Neutrophil (primary cell): ENCODE measurements at regions not wholly inside any gene's neighbourhood (a gene's known extent, or its start where the extent isn't known, plus 50 kb on each side); places are given as distances from the start of the nearest gene placed in this dataset.

Source experiments
- H3K27ac ChIP-seq: fragments of 200-600 bp; sonication (generic); 2 replicates; pipeline ENCODE4 v1.5.1; 2016; ENCODE audit warnings: mild to moderate bottlenecking, moderate library complexity
- H3K27me3 ChIP-seq: fragments of 200-600 bp; sonication (generic); 2 replicates; pipeline ENCODE4 v1.6.0; 2016; ENCODE audit warnings: mild to moderate bottlenecking
- H3K36me3 ChIP-seq: fragments of 200-600 bp; sonication (generic); 2 replicates; pipeline ENCODE4 v1.5.1; 2017
- H3K4me1 ChIP-seq, 2 experiments: fragments of 200-600 bp in 1 of 2; sonication (generic) in 1 of 2; 1 replicate in 1 of 2; 2 replicates in 1 of 2; pipeline versions ENCODE4 v1.5.1 to v1.6.1; 2013 to 2016; ENCODE audit warnings: low read depth in 1 of 2, low read length in 1 of 2, mild to moderate bottlenecking in 1 of 2, moderate library complexity in 1 of 2; ENCODE audit not compliant: control insufficient read depth in 1 of 2, insufficient read depth in 1 of 2
- H3K4me3 ChIP-seq, 2 experiments: fragments of 200-600 bp in 1 of 2; sonication (generic) in 1 of 2; 1 replicate in 1 of 2; 2 replicates in 1 of 2; pipeline ENCODE4 v1.5.1; 2013 to 2016; ENCODE audit warnings: low read depth in 1 of 2, low read length in 1 of 2, mild to moderate bottlenecking in 1 of 2, moderate library complexity in 1 of 2
- H3K9me3 ChIP-seq: fragments of 200-600 bp; sonication (generic); 2 replicates; pipeline ENCODE4 v1.5.1; 2016
- TF ChIP-seq, protein P1 (sequence below): fragments of 200-600 bp; sonication (generic); IDR thresholded peaks from 2 replicates; pipeline ENCODE4 v1.5.1; 2016; ENCODE audit warnings: antibody characterized with exemption

DNA sequence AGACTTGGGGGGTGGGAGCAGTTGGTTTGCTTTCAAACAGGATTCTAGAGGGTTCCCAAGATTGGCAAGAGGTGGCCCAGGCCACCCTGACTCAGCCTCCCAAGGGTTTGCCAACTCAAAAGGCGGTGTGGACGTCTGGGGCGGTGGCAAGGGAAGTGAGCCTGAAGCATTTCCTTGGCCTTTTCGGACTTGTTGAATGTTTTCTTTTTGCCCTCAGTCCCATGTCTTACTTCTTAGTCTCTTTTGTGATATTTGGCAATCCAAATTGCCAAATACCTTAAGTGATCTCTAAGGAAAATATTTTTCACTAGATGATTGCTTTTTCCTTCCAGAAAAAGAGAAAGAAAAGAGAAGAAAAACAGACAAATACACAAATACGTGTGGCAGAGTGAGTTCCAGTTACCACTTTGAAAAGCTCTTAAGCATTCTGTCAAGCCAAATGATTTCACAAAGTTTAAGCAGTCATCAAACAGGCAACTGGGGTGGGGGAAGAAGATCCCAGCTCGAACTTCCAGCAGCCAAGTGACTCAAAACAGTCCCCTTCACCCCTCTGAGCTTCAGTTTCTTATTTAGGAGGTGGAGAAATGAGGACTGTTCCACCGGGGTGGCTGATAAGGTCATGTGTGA is 374.6 kb upstream of the USP24 start:
- Histone ChIP-seq H3K27ac (no peak overlapping the region), H3K4me1 (no peaks in the 10 kb centered on the region), H3K36me3 (no peaks in the 10 kb centered on the region), H3K27me3 (no peaks in the 10 kb centered on the region), H3K4me3 (no peak overlapping the region), H3K9me3 (no peaks in the 10 kb centered on the region)
- TF ChIP-seq, protein P1, sequence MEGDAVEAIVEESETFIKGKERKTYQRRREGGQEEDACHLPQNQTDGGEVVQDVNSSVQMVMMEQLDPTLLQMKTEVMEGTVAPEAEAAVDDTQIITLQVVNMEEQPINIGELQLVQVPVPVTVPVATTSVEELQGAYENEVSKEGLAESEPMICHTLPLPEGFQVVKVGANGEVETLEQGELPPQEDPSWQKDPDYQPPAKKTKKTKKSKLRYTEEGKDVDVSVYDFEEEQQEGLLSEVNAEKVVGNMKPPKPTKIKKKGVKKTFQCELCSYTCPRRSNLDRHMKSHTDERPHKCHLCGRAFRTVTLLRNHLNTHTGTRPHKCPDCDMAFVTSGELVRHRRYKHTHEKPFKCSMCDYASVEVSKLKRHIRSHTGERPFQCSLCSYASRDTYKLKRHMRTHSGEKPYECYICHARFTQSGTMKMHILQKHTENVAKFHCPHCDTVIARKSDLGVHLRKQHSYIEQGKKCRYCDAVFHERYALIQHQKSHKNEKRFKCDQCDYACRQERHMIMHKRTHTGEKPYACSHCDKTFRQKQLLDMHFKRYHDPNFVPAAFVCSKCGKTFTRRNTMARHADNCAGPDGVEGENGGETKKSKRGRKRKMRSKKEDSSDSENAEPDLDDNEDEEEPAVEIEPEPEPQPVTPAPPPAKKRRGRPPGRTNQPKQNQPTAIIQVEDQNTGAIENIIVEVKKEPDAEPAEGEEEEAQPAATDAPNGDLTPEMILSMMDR, result no peak

DNA sequence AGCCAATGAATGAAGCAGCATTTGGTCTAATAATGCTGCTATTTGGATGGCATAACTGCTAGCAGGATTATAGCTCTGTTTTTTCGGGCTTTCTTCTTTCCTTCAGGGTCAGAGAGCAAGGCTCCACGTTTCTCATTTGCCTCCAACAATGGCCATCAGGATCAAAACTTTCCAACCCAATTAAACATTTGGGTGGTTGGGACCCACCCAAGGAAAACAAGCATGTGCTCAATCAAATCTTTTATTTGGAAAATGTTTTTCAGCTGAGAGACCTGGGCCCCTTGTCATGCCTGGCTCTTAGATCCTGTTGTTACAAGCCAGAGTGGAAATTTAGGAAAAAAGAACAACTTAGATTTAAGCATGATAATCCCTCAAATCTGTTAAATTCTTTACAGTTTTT is 373.1 kb upstream of the USP24 start:
- H3K9me3 ChIP-seq, result no peaks in the 10 kb centered on the region
- no peak overlapping the region for H3K4me3 ChIP-seq
- no peak overlapping the region for H3K27ac ChIP-seq
- H3K4me1 ChIP-seq, result no peaks in the 10 kb centered on the region
- no peaks in the 10 kb centered on the region for H3K27me3 ChIP-seq
- no peaks in the 10 kb centered on the region for H3K36me3 ChIP-seq
- TF ChIP-seq, protein P1, result no peak

DNA sequence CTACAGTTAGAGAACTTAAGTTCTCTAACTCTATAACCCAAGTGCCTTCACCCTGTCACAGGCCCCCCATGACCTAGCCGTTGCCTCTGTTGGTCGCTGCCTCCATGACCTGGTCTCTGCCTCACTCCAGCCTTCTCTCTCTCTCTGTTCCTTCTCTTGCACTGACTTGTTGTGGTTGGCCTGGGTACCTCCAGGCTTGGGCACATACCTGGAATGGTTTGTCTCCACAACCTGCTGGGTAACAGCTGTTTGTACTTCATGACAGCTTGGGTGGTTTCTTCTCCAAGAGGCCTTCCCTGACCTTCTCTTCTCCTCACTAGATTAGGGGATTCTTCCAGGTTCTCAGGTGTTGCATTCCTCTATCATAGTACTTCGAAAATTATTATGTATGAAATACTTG is 371.6 kb upstream of the USP24 start:
- no peaks in the 10 kb centered on the region for H3K27me3 ChIP-seq
- H3K27ac ChIP-seq, result no peak overlapping the region
- H3K4me3 ChIP-seq, result no peak overlapping the region
- no peaks in the 10 kb centered on the region for H3K4me1 ChIP-seq
- TF ChIP-seq, protein P1, result no peak
- H3K9me3 ChIP-seq, result no peaks in the 10 kb centered on the region
- no peaks in the 10 kb centered on the region for H3K36me3 ChIP-seq

DNA sequence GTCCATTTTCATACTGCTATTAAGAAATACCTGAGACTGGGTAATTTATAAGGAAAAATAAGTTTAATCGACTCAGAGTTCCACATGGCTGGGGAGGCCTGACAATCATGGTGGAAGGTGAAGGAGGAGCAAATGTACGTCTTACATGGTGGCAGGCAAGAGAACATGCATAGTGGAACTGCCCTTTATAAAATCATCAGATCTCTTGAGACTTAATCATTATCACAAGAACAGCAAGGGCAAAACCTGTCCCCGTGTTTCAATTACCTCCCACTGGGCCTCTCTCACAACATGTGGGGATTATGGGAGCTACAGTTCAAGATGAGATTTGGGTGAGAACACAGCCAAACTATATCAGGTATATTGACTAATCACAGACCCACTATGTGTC is 370.2 kb upstream of the USP24 start:
- Histone ChIP-seq H3K36me3 (no peaks in the 10 kb centered on the region), H3K4me3 (no peak overlapping the region), H3K27me3 (no peaks in the 10 kb centered on the region), H3K4me1 (no peaks in the 10 kb centered on the region), H3K9me3 (no peaks in the 10 kb centered on the region), H3K27ac (no peak overlapping the region)
- TF ChIP-seq, protein P1, result no peak

DNA sequence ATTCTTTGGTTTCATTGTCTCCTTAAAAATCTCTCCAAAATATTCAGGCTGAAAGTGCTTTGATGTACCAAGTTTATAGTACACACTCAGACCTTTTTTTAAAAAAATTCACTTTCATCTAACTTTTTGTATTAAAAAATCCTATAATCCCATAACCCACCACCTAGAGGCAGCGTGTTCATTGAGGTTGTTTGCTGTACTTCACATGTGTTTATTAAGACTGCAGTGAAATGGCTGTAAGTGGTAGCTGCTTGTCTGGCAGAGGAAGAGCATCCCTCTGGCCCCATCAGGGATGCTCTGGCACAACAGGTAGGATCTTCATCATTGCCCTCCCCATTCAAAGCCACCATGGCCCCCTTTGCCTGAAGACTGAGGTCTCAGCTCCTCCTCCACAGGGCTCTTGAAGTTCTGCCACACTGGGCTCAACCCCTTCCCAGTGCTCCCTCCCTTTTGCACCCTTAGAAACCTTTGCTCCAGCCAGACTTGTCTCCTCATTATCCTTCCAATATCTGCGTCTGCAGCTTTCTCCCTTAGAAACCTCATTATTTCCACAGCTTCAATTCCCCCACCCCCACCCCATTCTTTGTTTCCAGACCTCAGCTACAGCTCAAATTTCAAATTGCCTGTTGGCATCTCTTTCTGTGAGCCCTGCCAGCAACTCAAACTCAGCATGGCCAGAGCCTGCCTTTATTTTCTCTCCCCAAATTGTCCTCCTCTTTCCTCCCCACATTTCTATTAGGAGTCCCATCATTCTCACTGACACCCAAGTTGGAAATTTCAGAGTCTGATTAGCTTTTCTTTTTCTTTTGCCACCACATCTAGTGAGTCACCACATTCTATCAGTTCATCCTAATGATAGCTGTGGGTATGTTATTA is 369.6 kb upstream of the USP24 start:
- no peak overlapping the region for H3K4me3 ChIP-seq
- H3K36me3 ChIP-seq, result no peaks in the 10 kb centered on the region
- TF ChIP-seq, protein P1, result no peak
- no peaks in the 10 kb centered on the region for H3K4me1 ChIP-seq
- H3K27ac ChIP-seq, result no peak overlapping the region
- no peaks in the 10 kb centered on the region for H3K27me3 ChIP-seq
- no peaks in the 10 kb centered on the region for H3K9me3 ChIP-seq
